NCI-H2196 (cell line): ENCODE measurements at regions not wholly inside any gene's neighbourhood (a gene's known extent, or its start where the extent isn't known, plus 50 kb on each side); places are given as distances from the start of the nearest gene placed in this dataset.
"Not testable (repeated sequence)": the region's sequence is repeated elsewhere in the genome, so short reads cannot be mapped to it uniquely, and the experiment has no call there.

ENCODE experiments used
- DNase-seq: peaks from one replicate; lab custom pipeline; 2025; ENCODE audit not compliant: unreplicated experiment; lab: John Stamatoyannopoulos, UW

DNA sequence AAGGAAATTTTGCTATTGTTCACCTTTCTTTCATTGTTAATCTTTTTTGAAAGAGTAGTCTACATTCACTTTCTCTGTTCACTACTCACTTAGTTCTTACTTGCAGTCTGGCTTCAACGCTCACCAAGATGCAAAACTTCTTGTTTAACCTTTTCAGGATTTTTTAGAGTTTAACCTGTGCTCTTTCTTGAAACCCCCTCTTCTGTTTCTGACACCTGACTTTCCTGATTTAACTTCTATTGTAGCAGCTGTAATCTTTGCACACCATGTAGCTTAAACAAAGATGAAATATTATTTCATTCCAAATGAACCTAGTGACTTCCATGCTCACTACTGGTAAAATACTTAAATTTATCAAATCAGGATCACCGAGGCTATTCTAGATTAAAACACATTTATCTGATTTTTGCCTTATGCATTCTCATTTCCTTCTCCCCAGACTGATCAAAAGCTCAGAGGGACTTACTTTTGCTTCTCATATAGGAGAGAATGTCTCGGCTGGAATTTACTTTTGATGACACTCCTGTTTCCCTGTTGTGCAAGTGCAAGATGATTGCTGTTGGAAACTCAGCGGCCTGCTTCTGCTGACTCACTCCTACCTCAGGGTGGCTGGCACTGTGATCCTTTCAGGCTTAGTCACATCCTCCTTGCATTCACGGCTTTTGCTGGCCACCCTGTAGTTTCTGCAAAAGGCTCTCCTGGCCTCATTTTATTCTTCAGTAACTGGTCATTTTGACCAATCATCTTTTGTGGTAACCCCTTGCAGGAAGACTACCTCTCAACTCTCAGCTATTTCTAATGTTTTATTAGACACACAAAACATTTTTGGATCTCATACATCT is 109.3 kb upstream of the IFNE start:
- no peak for DNase-seq

DNA sequence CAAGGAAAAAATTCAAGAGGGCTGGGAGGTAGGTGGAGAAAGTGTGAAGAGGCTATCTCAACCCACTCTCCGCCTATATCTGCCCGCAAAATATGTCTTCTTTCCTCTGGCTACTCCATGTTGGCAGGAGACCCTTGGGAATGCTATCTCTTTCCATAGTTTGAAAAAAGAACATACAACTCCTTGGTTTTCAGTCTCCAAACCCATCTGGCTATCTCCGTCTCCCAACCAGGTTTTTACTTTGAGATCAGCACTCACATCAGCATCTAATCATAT is 109.9 kb upstream of the IFNE start:
- no peak for DNase-seq

DNA sequence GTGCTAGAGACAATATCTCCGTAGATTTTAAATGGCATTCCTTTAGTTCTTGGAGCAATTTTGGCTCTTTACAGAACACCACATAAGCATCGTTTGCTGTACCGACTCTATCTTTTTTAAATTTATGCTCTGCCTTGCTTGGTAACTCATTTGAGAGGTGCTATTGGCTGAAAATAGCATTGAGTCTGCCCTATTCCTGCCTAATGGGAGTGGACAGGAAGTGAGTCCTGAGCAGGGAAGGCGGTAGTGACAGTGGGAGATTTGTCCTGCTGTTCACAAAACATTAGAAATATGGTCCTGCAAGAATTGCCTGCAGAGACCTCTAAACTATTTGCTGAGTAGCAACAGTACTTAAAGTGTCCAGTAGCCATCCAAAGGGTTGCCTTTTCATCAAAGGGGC is 115.2 kb upstream of the IFNE start:
- DNase-seq: no peak

DNA sequence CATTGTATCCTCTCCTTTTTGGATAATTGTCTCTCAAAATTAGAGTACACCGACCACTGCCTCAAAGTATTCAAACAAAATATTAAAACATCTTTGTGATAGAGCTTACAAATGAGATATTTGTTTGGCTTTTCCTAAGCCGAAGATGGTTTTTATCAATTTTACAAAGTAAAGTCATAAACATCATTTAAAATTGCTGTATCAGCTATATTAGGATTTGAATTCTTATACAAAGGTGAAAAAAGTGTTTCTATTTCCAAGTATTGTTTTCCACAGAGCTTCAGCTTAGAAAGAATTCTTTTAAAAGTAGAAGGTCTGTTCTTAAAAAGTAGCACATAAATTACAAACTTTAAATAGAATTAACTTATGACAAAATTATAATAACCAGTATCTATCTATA is 116.6 kb upstream of the IFNE start:
- no peak for DNase-seq

DNA sequence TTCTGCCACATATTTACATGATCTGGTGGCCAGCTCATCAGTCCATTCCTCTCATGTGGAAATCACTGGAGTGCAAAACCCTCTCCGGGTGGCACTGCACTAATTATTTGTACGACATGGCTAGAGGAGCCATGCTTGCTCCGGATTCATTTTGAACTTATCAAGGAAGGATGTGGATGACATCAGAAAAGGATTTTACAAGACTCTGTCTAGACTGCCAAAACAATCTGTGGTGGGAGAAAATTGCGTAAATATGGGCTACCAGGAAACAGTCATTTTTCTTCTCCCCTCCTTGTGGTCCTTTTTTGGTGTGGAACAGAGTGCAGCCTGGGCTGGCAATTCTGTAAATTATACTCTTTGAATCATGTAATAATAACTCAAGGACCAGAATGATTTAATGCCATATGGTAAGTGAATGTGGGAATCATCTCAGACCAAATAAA is 123.4 kb upstream of the IFNE start:
- DNase-seq: no peak

DNA sequence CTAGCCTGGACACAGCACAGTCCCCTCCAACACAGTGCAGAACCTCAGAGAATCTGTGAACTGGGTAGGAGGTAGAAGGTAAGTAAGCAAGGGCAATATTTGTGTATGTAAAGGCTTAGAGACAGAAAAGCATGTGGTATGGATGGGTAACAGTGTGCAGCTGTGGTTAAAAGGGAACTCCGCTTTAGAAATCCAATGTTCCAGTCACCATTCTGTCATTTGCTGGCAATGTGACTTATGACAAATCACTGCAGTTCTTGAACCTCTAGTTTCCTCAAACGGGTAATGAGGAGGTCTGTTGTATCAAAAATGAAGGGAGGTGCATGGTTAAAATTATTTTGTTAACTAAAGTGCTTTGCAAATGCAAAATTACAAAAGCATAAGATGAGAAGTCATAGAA is 125.5 kb upstream of the IFNE start:
- no peak for DNase-seq

DNA sequence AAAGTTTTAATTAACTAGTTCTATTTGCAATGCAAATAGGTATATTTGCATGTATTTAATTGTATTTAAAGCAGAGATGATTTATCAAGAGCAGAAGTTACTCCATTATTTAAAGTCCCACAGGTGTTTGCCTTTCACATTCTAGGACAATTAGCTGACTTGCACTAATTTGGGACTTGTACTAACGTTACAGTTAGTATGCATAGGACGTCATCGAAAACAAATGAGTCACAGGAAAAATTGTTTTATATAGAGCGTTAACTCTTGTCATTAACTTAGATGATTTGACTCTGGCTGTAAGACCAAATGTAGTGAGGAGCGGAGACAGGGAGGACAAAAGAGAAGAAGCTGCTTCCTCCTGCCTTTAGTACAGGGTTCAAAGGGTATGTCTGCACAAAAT is 126.1 kb upstream of the IFNE start:
- DNase-seq: no peak

DNA sequence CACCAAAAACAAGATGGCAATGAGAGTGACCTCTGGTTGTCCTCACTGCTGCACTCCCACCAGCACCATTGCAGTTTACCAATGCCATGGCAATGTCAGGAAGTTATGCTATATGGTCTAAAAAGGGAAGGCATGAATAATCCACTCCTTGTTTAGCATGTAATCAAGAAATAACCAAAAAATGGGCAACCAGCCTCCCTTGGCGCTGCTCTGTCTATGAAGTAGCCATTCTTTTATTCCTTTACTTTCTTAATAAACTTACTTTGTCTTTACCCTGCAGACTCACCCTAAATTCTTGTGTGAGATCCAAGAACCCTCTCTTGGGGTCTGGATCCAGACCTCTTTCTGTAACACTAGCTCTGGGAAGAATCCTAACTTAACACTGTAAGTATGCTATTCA is 127.4 kb upstream of the IFNE start:
- DNase-seq: no peak

DNA sequence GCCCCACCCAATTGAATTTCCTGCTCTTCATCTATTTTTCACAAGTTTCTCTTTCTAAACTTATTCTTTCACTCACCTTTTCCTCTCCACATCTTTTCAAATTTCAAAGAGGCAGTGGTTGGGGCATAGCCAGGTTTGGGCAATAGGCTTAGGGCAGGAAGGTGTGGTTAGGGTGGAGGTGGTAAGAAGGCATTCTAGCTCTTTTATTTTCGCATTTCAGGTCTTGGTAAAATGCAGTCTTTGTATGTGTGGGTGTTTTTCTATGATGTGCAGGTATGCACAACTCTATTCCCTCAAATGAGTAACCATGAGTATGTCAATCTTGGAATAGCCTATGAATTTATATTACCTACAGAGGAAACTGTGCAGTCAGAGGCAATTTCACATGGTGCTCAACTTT is 129.8 kb upstream of the IFNE start:
- DNase-seq: no peak

DNA sequence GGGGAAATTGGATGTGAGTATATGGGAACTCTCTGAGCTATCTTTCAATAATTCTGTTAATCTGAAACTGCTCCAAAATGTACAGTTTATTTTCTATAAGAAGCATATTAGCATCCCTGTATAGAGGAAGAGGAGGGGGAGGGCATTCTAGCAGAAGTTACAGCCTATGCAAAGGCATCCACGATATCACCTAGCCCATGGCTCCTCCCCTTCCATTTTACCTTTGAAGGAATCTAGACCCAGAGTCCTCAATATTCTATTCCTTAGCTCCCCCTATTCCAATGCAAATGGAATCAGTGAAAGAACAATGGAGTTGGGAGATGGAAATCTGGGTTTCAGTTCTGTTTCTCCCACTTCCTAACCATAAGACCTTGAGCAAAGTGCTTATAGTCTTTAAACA is 132.9 kb upstream of the IFNE start:
- DNase-seq: no peak

DNA sequence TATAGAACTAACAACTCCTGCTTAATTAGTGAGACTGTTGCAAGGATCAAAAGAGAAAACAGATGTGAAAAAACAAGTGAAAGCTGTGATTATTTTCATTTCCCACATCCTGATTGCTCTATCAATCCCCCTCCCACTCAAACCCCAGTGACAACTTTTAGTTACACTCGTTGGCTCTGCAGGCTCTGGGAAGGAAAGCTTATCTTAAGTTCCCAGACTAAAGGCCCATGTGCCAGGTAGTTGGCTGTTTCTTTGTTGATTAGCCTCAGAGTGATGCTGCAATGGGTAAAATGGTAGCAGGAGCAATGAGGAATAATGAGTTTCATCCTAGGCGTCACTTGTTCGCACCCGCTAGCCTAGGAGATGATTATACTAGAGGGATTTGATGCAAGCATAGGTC is 133.3 kb upstream of the IFNE start:
- DNase-seq: no peak

DNA sequence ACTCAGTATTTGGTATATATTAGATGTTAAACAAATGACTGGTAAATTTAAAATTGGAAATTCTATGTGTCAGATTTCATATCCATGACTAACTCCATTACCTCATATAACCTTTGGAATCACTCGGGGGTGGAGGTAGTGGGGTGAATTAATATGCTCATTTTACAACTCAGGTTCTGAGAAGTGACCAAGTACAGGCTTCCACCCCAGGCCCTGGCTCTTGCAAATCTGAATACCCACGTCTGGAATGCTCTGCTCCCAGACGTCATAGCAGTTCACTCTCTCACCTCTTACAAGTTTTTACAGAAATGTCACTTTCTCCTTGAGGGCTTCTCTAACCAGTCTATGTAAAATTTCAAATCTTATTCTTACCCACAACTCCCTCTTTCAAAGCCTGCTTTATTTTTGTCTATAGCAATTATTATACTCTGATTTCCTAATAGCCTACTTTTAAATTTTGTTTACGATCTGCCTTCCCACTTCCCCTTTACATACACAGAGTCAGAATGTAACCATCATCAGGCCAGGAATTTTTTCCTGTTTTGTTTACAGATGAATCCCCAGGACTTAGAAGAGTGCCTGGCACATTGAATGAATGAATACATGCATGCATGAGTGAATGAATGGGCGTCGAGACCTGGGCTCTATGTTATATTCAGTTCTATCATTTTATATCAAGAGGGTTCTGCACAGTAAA is 134.1 kb upstream of the IFNE start:
- DNase-seq: no peak

DNA sequence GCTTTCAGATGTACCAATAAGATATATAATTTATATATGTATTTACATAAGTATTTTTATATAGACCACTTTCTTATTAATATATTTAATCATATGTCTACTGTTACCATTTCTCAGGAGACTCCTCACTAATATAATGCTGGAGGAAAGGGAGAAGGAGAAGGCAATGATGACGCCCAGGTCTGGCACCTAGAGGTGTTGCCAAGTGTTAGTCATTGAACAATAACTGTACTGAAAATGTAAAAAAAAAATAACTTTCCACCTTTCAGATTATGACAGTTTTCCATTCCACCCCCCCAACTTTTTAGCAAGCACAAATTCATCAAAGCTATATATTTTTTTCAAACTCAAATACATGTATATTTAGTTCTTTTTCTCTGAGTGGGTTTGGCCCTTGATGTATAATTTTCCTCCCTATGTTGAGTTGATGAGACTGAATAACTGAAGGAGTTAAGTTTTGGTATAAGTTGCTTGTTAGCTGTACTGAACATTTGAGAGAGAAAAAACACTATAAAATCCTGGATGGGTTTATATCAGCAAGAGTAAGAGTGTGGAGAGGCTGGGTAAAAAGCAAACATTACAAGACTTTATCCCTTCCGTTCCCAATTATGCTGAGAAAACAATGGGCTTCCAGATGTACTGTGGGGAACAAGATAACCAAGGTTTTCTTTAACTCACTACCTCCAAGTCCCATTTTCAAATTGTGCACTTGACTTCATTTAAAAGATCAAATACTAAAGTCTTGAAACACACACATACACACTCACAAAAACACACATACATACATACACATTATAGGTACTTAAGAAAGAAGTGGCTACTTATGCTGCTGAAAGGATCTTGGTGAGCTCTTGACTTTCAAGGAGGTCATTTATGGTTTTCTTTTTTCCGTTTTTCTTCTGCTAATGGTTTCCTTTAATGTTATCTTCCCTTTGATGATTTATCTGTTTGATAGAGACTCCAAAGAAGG is 142.8 kb upstream of the IFNE start:
- DNase-seq: no peak

DNA sequence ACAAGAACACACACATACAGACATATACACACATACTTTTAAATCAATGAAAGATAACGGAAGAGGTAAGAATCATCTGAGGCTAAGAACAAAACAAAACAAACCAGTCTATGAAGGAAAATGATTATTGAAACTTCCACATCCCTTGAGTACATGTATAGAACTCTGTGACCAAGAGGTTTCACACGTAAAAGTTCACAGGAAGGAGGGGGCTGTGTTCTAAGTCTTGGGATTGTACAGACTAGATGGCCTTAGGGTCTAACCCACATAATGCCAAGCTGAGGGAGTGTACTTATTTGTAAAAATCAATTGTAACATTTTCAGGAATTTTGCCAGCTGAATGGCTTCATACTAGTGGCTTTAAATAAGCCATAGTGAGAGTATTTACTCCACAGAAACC is 144.4 kb upstream of the IFNE start:
- no peak for DNase-seq

DNA sequence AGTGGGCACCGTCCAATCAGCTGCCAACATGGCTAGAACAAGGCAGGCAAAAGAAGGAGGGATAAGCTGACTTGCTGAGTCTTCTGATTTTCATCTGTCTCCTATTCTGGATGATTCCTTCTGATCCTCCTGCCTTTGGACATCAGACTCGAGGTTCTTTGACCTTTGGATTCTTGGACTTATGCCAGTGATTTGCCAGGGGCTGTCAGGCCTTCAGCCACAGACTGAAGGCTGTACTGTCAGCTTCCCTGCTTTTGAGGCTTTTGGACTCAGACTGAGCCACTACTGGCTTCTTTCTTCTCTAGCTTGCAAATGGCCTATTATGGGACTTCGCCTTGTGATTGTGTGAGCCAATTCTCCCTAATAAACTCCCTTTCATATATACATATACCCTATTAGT is 146.8 kb upstream of the IFNE start:
- not testable (repeated sequence) for DNase-seq

DNA sequence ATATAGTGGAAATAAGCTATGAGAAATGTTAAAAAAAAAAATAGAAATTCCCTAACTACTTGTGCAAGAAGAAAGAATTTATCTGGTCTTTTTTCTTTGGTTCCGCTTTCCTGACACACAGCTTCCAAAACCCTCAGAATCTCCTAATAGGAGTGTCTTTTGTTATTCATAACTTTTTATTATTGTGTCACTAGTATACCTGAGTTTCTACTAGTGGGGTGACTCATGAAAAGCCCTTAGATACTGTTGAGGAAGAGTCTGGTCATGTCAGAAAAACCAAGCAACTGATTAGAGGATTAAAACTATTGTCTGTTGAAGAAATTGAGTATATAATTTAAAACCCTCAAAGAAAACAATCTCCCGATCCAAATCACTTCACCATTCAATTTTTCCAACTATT is 152.8 kb upstream of the IFNE start:
- no peak for DNase-seq

DNA sequence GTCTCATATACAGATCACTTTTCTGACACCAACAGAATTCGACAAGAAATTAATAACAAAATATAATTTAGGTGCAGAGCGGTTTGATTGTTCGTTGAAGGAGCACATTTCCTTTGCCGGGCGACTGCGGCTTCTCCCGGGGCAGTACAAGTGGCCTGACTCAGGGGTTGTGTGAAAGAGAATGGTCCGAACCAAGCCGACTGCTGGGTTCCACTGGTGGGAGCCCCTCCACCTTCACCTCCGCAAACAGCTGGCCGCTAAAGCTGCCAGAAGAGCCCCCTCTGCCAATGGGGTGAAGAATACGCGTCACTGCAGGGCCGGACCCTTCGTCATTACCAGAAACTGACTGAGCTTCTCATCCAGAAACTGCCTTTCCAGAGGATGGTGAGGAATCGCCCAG is 156.0 kb upstream of the IFNE start:
- no peak for DNase-seq

DNA sequence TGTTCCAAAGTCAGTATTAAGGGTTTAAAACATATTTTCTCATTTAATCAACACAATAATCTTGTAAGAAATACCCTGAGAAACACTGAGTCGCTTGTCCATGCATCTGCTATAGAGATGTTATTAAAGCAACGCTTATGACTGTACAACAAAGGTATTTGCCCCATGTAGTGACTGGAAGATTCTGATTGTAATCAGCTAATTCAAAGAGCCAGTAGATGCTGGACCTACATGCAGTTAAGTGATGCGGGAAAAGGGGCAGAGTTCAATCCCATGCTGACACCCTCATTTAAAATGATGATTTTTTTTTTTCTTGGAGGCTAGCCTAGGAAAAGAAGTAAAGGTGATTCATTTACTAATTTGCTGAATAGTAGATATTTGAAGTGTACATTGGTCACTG is 149.3 kb upstream of the MTAP start:
- DNase-seq: no peak

DNA sequence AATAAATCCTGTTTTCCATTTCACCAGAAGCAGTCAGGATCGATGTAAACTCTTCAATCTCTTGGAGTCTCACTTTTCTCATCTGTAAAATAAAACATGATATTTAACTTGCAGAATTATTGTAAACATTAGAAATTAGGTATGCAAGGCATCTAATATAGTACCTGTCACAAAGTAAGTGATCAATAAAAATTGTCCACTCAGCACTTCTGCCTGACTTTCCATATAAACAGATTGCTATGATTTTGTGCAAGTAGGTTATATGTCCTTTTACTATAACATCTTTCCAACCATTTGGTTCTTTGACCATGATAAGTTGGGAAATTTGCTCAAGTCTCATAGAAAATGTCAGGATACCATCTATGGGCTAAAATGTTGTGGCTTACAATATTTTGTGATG is 148.8 kb upstream of the MTAP start:
- DNase-seq: no peak

DNA sequence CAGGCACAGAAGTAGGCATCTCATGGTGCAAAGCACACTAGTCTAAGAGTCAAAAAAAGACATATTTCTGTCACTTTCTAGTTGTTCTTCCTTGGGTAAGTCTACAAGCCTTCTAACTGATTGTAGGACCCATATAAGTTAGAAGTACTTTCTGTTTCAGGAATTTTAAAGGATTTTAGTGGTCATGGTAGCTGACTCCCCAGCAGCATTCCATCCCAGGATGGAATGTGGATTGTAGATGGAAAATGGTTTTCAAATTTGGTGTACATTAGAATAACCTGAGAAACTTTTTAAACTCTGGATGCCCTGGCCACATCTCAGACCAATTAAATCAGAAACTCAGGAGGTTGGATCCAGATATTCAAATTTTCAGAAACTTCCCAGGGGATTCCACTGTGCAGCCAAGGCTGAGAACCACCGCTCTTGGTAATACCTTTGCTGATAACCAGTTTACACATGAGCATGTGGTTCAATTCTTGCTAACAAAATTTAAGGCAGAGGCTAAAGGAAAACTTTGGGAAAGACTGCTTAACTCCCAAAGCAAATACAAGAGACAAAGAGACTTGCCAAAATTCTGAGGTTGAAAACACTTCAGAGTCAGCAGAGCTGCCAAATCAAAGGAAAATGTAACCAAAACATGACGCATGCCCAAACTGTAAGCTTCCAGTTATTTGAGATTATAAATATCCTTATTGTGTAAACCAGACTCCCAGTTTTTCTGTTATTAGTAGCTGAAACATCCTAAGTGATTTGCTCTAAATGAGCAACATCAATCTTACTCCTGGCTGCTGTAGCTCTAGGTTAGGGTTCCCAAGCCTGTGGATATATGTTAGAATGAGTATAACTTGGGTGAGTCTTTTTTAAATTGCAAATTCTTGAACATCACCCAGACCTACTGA is 145.4 kb upstream of the MTAP start:
- DNase-seq: no peak
